ENCODE measurements at regions not wholly inside any gene's neighbourhood (a gene's known extent, or its start where the extent isn't known, plus 50 kb on each side); places are given as distances from the start of the nearest gene placed in this dataset.

DNA sequence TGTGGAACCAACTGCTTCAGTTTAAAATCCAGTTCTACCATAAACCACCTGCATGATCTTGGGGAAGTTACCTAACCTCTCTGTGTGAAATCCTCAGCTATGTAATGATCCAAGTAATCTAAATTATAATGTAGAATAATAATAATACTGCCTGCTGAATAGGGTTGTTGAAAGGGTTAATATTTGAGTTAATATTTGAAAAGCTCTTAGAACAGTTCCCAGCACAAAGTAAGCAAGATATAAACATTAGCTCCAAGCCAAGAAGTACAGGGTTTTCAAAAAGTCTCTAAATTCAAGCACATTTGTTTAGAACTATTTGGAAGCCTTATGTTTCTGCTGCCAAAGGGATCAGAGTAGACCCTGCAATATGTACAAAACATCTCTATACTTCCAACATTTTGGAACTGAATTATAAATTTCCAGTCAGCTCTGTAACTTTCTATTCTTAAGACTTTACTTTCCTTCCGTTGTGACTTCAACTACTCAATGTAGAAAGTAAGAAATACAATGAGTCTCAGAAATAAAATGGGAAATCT, 76.7 kb upstream of the FAM9C start:
- Histone ChIP-seq H3K9me3 (no peaks in the 10 kb centered on the region), H3K4me3 (no peak overlapping the region), H3K36me3 (no peaks in the 10 kb centered on the region), H3K27ac (peak overlapping the region; percentile 71 to 72), H3K4me1 (no peaks in the 10 kb centered on the region), H3K27me3 (no peaks in the 10 kb centered on the region)
- DNase-seq (ENCODE audit: low spot score in 2 of 2) = no peak
- intact Hi-C loops (cut with DNase I) = no loop called here
- no peak for TF ChIP-seq CTCF (IDR thresholded peaks at IDR 0.05)

DNA sequence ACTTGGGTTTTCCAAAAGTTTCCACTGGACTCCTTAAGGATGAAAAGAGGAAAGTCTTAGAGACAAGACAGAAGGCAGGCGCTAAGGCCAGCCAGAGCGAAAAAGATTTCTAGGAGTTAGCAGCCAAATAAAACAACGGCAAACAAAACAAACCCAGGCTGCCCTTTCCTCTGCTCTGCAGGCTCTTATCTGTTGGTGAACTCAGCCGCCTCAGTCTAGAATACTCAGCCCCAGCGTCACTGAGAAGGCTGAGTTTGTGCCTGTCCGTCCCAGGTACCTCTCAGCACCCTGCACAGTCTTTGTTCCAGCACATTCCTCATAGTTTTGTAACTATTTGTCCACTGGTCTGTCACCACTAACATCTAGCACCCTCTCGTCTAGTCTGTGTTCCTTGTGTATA, 75.6 kb upstream of the FAM9C start:
- Histone ChIP-seq H3K9me3 (no peaks in the 10 kb centered on the region), H3K27me3 (no peaks in the 10 kb centered on the region), H3K36me3 (no peaks in the 10 kb centered on the region), H3K4me3 (no peak overlapping the region), H3K27ac (peak overlapping the region; percentile 71 to 72), H3K4me1 (no peaks in the 10 kb centered on the region)
- TF ChIP-seq CTCF (IDR thresholded peaks at IDR 0.05) = no peak
- intact Hi-C loops (cut with DNase I) = no loop called here
- DNase-seq (ENCODE audit: low spot score in 2 of 2) = peak in 1 of 2 donors; percentile 67

DNA sequence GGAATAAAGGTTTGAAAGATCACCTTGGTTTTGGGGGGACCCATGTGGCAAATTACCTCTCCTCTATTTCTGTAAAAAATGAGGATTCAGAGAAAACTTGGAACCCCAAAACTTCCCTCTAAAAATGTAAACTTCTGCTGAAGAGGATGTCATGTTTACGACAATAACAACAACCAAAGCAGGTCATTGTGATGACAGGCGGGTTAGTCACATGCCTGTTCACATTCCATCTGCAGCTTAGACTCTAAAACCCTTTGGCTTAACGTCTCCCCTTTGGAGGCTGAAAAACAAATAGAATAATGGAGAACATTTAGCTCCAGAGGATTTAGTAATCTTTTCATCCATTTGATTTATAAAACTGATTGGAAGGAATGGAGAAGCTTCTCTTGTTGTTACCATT, 75.0 kb upstream of the FAM9C start:
- peak overlapping the region; percentile 71 to 72 for H3K27ac ChIP-seq
- H3K4me1 ChIP-seq = no peaks in the 10 kb centered on the region
- intact Hi-C loops (cut with DNase I) = no loop called here

DNA sequence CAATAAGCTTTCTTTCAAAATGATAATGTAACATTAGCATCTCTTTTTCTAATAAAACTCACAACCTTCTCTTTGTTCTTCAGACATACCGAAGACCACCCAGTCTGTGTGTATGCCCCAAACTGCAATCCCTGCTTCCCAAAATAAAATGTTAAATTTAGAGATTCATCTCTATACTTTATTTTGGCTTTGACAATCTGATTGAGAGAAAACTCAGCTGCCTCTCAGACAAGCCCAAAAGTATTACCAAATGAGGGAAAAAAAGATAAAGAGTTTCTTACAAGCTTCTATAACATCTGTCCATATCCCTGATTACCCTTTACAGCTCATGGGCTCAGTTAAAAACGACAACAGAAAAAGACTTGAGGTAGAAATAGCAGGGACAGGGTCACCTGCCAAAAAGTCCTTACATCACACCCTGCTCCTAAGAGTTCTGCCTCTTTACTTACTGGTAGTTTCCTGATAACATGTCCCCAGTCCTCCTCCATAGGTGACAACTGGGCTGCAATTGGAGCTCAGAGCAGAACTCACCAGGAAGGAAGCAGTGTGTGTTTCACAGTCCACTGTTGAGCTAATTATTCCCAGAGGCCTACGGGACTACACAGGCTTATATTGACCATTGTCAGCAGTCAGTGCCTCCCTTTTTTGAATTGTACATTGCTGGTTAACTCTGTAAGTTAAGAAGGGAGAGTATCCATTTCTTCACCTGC, 70.9 kb upstream of the FAM9C start:
- no peak overlapping the region for H3K4me3 ChIP-seq
- intact Hi-C loops (cut with DNase I) = no loop called here
- H3K36me3 ChIP-seq = no peaks in the 10 kb centered on the region
- H3K4me1 ChIP-seq = no peaks in the 10 kb centered on the region
- no peaks in the 10 kb centered on the region for H3K27me3 ChIP-seq
- no peak for TF ChIP-seq CTCF (IDR thresholded peaks at IDR 0.05)
- DNase-seq (ENCODE audit: low spot score in 2 of 2) = no peak
- peak overlapping the region in 1 of 2 donors; percentile 16 for H3K27ac ChIP-seq
- no peaks in the 10 kb centered on the region for H3K9me3 ChIP-seq

More for the DNA sequence above, 75.0 kb upstream of the FAM9C start:
- Histone ChIP-seq H3K4me3 (no peak overlapping the region), H3K27me3 (no peaks in the 10 kb centered on the region), H3K36me3 (no peaks in the 10 kb centered on the region), H3K9me3 (no peaks in the 10 kb centered on the region)
- DNase-seq (ENCODE audit: low spot score in 2 of 2) = no peak
- no peak for TF ChIP-seq CTCF (IDR thresholded peaks at IDR 0.05)

DNA sequence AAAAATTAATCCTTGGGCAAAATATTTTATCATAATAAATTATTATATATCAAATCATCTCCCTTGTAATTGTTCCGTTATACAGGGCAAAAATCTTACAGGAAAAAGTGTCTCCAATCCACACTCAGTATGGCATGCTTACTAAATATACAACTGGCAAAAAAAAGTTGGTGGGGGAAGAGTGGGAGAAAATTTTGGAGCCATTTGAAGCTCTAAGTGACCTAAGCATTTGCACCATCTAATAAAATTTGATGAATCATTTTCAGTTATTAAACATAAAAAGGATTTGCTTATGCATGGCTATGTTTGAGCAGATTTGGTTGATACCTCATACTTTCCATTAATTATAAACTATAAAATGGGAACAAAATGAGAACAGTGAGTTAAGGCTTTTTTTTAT, 68.1 kb upstream of the FAM9C start:
- Histone ChIP-seq H3K27ac (peak overlapping the region in 1 of 2 donors; percentile 26), H3K4me3 (no peak overlapping the region), H3K9me3 (no peaks in the 10 kb centered on the region), H3K4me1 (peaks cover 0 to 2% of the 10 kb centered on the region in 2 donors), H3K36me3 (no peaks in the 10 kb centered on the region), H3K27me3 (no peaks in the 10 kb centered on the region)
- no peak for DNase-seq (ENCODE audit: low spot score in 2 of 2)
- no peak for TF ChIP-seq CTCF (IDR thresholded peaks at IDR 0.05)
- intact Hi-C loops (cut with DNase I) = loop anchor here (5.0 kb wide), 2 partner anchors 135 to 375 kb away; partner anchors contain the start of gene TMSB4X

Measured in ascending aorta (tissue), 2 donors.